ENCODE measurements at regions not wholly inside any gene's neighbourhood (a gene's known extent, or its start where the extent isn't known, plus 50 kb on each side); places are given as distances from the start of the nearest gene placed in this dataset.

DNA sequence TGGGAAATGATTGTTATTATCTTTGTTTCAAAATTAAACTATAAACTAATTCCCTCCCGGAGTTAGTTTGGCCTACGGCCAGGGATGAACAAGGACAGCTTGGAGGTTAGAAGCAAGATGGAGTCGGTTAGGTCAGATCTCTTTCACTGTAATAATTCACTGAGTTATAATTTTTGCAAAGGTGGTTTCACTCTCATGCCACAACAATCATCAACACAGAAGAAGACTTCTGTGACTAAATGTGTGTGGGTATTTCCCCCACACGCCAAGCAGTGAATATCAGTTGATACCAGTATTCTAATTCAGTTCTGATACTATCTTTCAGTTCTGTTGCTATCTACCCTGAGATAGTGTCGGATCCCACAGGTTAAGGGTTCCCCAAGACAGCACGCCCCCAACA lies 215.1 kb downstream of the S1PR1 start:
- H4K20me1 ChIP-seq (replicated peaks; ENCODE audit: control insufficient read depth, extremely low read depth, insufficient read depth, low read length): no peaks in the 10 kb centered on the region
- TF ChIP-seq POLR2A (IDR thresholded peaks at IDR 0.05; ENCODE audit: low read depth, low read length) (no peak), POLR2AphosphoS5 (IDR thresholded peaks at IDR 0.05; ENCODE audit: insufficient read depth, low read depth, low read length) (no peak), JUN (IDR thresholded peaks at IDR 0.05; ENCODE audit: borderline replicate concordance, insufficient read depth, insufficient read length, low read depth) (no peak), CTCF (IDR thresholded peaks at IDR 0.05; ENCODE audit: extremely low read depth in 1 of 2, insufficient read depth in 1 of 2, low read depth in 1 of 2, low read length in 2 of 2) (no peak), MYC (IDR thresholded peaks at IDR 0.05; ENCODE audit: low read depth, low read length) (no peak)
- TF ChIP-seq, protein P1, sequence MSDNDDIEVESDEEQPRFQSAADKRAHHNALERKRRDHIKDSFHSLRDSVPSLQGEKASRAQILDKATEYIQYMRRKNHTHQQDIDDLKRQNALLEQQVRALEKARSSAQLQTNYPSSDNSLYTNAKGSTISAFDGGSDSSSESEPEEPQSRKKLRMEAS (IDR thresholded peaks at IDR 0.05; ENCODE audit: insufficient read depth, insufficient read length): no peak
- H2AFZ ChIP-seq (ENCODE audit: low read depth, low read length): no peak overlapping the region
- DNase-seq (ENCODE audit: low read depth, low spot score) (no peak), FAIRE-seq (no peak)
- H3K9me3 ChIP-seq (replicated peaks; ENCODE audit: control insufficient read depth, insufficient read depth, low read length): no peaks in the 10 kb centered on the region
- H3K79me2 ChIP-seq (ENCODE audit: control insufficient read depth, insufficient read depth, low read length): no peaks in the 10 kb centered on the region
- no peaks in the 10 kb centered on the region for H3K36me3 ChIP-seq (ENCODE audit: control insufficient read depth in 2 of 2, extremely low read depth in 1 of 2, insufficient read depth in 2 of 2, low read length in 2 of 2)
- no peaks in the 10 kb centered on the region for H3K4me1 ChIP-seq (ENCODE audit: control insufficient read depth, extremely low read depth, insufficient read depth, low read length)
- no peak overlapping the region for H3K4me2 ChIP-seq (ENCODE audit: insufficient read depth, low read length)
- no peak overlapping the region for H3K9ac ChIP-seq (replicated peaks; ENCODE audit: extremely low read depth, insufficient read depth, low read length)
- ChIA-PET CTCF (no interaction called here), POLR2A (no interaction called here)
- dilution Hi-C loops (cut with MboI; ENCODE audit: extremely low pct_ligation_motif_present, low sequenced_read_pairs) (no loop called here), intact Hi-C loops (cut with micrococcal nuclease) (no loop called here)
- H3K4me3 ChIP-seq (replicated peaks in 1 of 3; ENCODE audit: insufficient read depth in 1 of 3, low read depth in 1 of 3, low read length in 3 of 3): no peak overlapping the region
- BruUV-seq (replicated peaks): no TSS peak
- peaks cover 4 to 5% of the 10 kb centered on the region in 2 experiments for H3K27me3 ChIP-seq (ENCODE audit: control insufficient read depth in 2 of 2, insufficient read depth in 2 of 2, low read length in 2 of 2)
- no peak overlapping the region for H3K27ac ChIP-seq (ENCODE audit: insufficient read depth, low read depth, low read length)
- no peaks in the 10 kb centered on the region for H3K9me1 ChIP-seq (replicated peaks; ENCODE audit: control insufficient read depth, extremely low read depth, insufficient read depth, low read length)

- no peak for DNase-seq (ENCODE audit: low read depth, low spot score)
- Histone ChIP-seq H3K79me2 (ENCODE audit: control insufficient read depth, insufficient read depth, low read length) (no peaks in the 10 kb centered on the region), H3K4me1 (ENCODE audit: control insufficient read depth, extremely low read depth, insufficient read depth, low read length) (no peaks in the 10 kb centered on the region), H3K4me3 (replicated peaks in 1 of 3; ENCODE audit: insufficient read depth in 1 of 3, low read depth in 1 of 3, low read length in 3 of 3) (no peak overlapping the region), H3K4me2 (ENCODE audit: insufficient read depth, low read length) (no peak overlapping the region), H3K36me3 (ENCODE audit: control insufficient read depth in 2 of 2, extremely low read depth in 1 of 2, insufficient read depth in 2 of 2, low read length in 2 of 2) (no peaks in the 10 kb centered on the region), H3K9me1 (replicated peaks; ENCODE audit: control insufficient read depth, extremely low read depth, insufficient read depth, low read length) (no peaks in the 10 kb centered on the region), H3K9me3 (replicated peaks; ENCODE audit: control insufficient read depth, insufficient read depth, low read length) (no peaks in the 10 kb centered on the region), H4K20me1 (replicated peaks; ENCODE audit: control insufficient read depth, extremely low read depth, insufficient read depth, low read length) (no peaks in the 10 kb centered on the region), H2AFZ (ENCODE audit: low read depth, low read length) (no peak overlapping the region), H3K27ac (ENCODE audit: insufficient read depth, low read depth, low read length) (no peak overlapping the region), H3K9ac (replicated peaks; ENCODE audit: extremely low read depth, insufficient read depth, low read length) (no peak overlapping the region), H3K27me3 (ENCODE audit: control insufficient read depth in 2 of 2, insufficient read depth in 2 of 2, low read length in 2 of 2) (peaks cover 1 to 3% of the 10 kb centered on the region in 2 experiments)
- FAIRE-seq: no peak
- ChIA-PET POLR2A (no interaction called here), CTCF (interaction anchor here (0.9 to 1.3 kb wide), 2 partner anchors 12 to 21 kb away, joined by 3 read pairs; no protein-coding TSS in a partner anchor)
- TF ChIP-seq JUN (IDR thresholded peaks at IDR 0.05; ENCODE audit: borderline replicate concordance, insufficient read depth, insufficient read length, low read depth) (no peak), FOS (IDR thresholded peaks at IDR 0.05; ENCODE audit: borderline replicate concordance, insufficient read depth, low read length) (no peak), POLR2AphosphoS5 (IDR thresholded peaks at IDR 0.05; ENCODE audit: insufficient read depth, low read depth, low read length) (no peak), EZH2 (IDR thresholded peaks at IDR 0.05; ENCODE audit: borderline replicate concordance, low read depth, low read length, severe bottlenecking) (no peak), POLR2A (IDR thresholded peaks at IDR 0.05; ENCODE audit: low read depth, low read length) (no peak), CTCF (IDR thresholded peaks at IDR 0.05; ENCODE audit: extremely low read depth in 1 of 2, insufficient read depth in 1 of 2, low read depth in 1 of 2, low read length in 2 of 2) (no peak), GATA2 (IDR thresholded peaks at IDR 0.05; ENCODE audit: insufficient read depth, insufficient read length, low read depth, low read length) (no peak), MYC (IDR thresholded peaks at IDR 0.05; ENCODE audit: low read depth, low read length) (no peak)
- TF ChIP-seq, protein P1 (IDR thresholded peaks at IDR 0.05; ENCODE audit: insufficient read depth, insufficient read length): no peak
- no TSS peak for BruUV-seq (replicated peaks)
- intact Hi-C loops (cut with micrococcal nuclease): no loop called here
- dilution Hi-C loops (cut with MboI; ENCODE audit: extremely low pct_ligation_motif_present, low sequenced_read_pairs): no loop called here
Observed at GRCh38 chr1:101452825-101453224, 216.0 kb downstream of the S1PR1 start.
